ENCODE measurements at regions not wholly inside any gene's neighbourhood (a gene's known extent, or its start where the extent isn't known, plus 50 kb on each side); places are given as distances from the start of the nearest gene placed in this dataset.

GRCh38 chrX:13420545-13421183, 100.8 kb upstream of the ATXN3L start:
- H3K4me3 Mint-ChIP-seq = no peak overlapping the region
- no CpG with 5 or more reads among the region's 4 CpGs for WGBS (ENCODE audit: extremely low coverage, insufficient read length, low lambda C conversion rate)

More at GRCh38 chrX:13420545-13421183, 100.8 kb upstream of the ATXN3L start:
- no peak overlapping the region for H4K5ac ChIP-seq (ENCODE audit: insufficient read length, low read depth, low read length)
- peaks cover 2% of the 10 kb centered on the region; the same call in 1 of the 2 replicates for H3K4me1 ChIP-seq (ENCODE audit: insufficient read depth, low read length)
- H3K23me2 ChIP-seq (ENCODE audit: insufficient read length, low read depth, low read length, poor library complexity, severe bottlenecking) = peaks cover 3% of the 10 kb centered on the region
- no peak overlapping the region for H2AFZ ChIP-seq (ENCODE audit: low read length)
- no peak overlapping the region for H3T11ph ChIP-seq (ENCODE audit: low read length)
- H3K9ac ChIP-seq (ENCODE audit: extremely low read depth, insufficient read length, low read length) = no peak overlapping the region
- H2AK5ac ChIP-seq (ENCODE audit: insufficient read length, low read length) = no peak overlapping the region
- Mint-ChIP-seq H3K9me3 (peaks cover 64 to 76% of the 10 kb centered on the region in 2 experiments), H3K27me3 (ENCODE audit: low read depth) (no peaks in the 10 kb centered on the region; the same call in 1 of the 2 replicates), H3K27ac (no peak overlapping the region), H3K4me1 (peaks cover 0 to 11% of the 10 kb centered on the region in 2 experiments; a peak in 2 of 4 replicates), H3K36me3 (ENCODE audit: insufficient read depth in 1 of 3, low read depth in 3 of 3) (peaks cover 3 to 14% (median 8%) of the 10 kb centered on the region in 3 experiments; a peak in 6 of 7 replicates)
- no peak overlapping the region for H3K27ac ChIP-seq (ENCODE audit: insufficient read length, low read depth, low read length)
- H3K18ac ChIP-seq (ENCODE audit: insufficient read length, low read depth, low read length) = no peak overlapping the region
- H4K20me1 ChIP-seq (ENCODE audit: control insufficient read depth, insufficient read depth, insufficient read length) = no peaks in the 10 kb centered on the region
- peak overlapping the region; percentile 37; the same call in 1 of the 2 replicates for H2BK15ac ChIP-seq (ENCODE audit: low read depth, low read length)
- H2BK5ac ChIP-seq (ENCODE audit: insufficient read length, low read length) = no peak overlapping the region
- H3K79me2 ChIP-seq (ENCODE audit: insufficient read depth, low read length) = no peaks in the 10 kb centered on the region
- no peaks in the 10 kb centered on the region for H3K79me1 ChIP-seq (ENCODE audit: insufficient read depth, low read depth, low read length, poor library complexity, severe bottlenecking)
- H3K14ac ChIP-seq (ENCODE audit: insufficient read depth, low read length) = no peak overlapping the region
- no peak overlapping the region for H3K56ac ChIP-seq (ENCODE audit: insufficient read length, low read depth, low read length)
- H2BK120ac ChIP-seq (ENCODE audit: low read depth, low read length, poor library complexity, severe bottlenecking) = no peak overlapping the region
- no peak overlapping the region for H3K23ac ChIP-seq (ENCODE audit: insufficient read length, low read depth, low read length)
- H3K9me3 ChIP-seq (ENCODE audit: control insufficient read depth, low read depth, low read length) = peaks cover 6% of the 10 kb centered on the region
- H3K4me2 ChIP-seq (ENCODE audit: insufficient read depth, insufficient read length, low read length) = no peak overlapping the region
- H3K27me3 ChIP-seq (ENCODE audit: insufficient read depth, low read length) = no peaks in the 10 kb centered on the region
- no peak for DNase-seq
- H4K8ac ChIP-seq (replicated peaks; ENCODE audit: insufficient read length, low read depth, low read length) = no peak overlapping the region
- TF ChIP-seq CTCF (conservative IDR thresholded peaks at IDR 0.05) = no peak
- H2BK20ac ChIP-seq (ENCODE audit: low read depth, low read length, poor library complexity, severe bottlenecking) = no peak overlapping the region
- H4K91ac ChIP-seq (ENCODE audit: insufficient read length, low read depth, low read length) = no peak overlapping the region
- no peak overlapping the region for H2BK12ac ChIP-seq (ENCODE audit: insufficient read length, low read depth, low read length)
- no peak overlapping the region for H3K4ac ChIP-seq (ENCODE audit: low read depth, low read length)

Measured in H9 (cell line).